Testis (tissue), 2 donors: ENCODE measurements at regions not wholly inside any gene's neighbourhood (a gene's known extent, or its start where the extent isn't known, plus 50 kb on each side); places are given as distances from the start of the nearest gene placed in this dataset.

Experiments
- CTCF ChIP-seq, 3 experiments: fragments of 450-650 bp in 2 of 3; fragments of 200-600 bp in 1 of 3; sonication (generic) in 1 of 3; IDR thresholded peaks; one replicate each; pipeline ENCODE4 v1.5.1; 2016 to 2019; ENCODE audit warnings: antibody characterized with exemption in 3 of 3, mild to moderate bottlenecking in 2 of 3, moderate library complexity in 1 of 3
- POLR2A ChIP-seq: fragments of 450-650 bp; IDR thresholded peaks from one replicate; pipeline ENCODE4 v1.6.1; 2017; ENCODE audit warnings: antibody characterized with exemption, mild to moderate bottlenecking, moderate library complexity

GRCh38 chr5:116658141-116658540 lies 83.5 kb upstream of the SEMA6A start:
- TF ChIP-seq CTCF (IDR thresholded peaks at IDR 0.05): no peak
- TF ChIP-seq POLR2A: no peak
